ENCODE measurements at regions not wholly inside any gene's neighbourhood (a gene's known extent, or its start where the extent isn't known, plus 50 kb on each side); places are given as distances from the start of the nearest gene placed in this dataset.

GRCh38 chr1:234958066-234958705, 170.5 kb downstream of the TOMM20 start:
- ATAC-seq: no peak
- 90 to 94% methylated on average over 13 of the region's 13 CpGs for WGBS, 2 donors
- Histone ChIP-seq H3K4me3 (no peak overlapping the region), H3K27me3 (no peaks in the 10 kb centered on the region), H3K4me1 (peaks cover 13 to 96% (median 55%) of the 10 kb centered on the region in 9 donors), H3K27ac (peak overlapping the region in 2 of 10 donors; percentile 76 to 96), H3K9me3 (no peaks in the 10 kb centered on the region), H3K36me3 (no peaks in the 10 kb centered on the region)
- no peak for DNase-seq
- no peak for TF ChIP-seq CTCF (IDR thresholded peaks at IDR 0.05)
- intact Hi-C loops (cut with DNase I): no loop called here

DNA sequence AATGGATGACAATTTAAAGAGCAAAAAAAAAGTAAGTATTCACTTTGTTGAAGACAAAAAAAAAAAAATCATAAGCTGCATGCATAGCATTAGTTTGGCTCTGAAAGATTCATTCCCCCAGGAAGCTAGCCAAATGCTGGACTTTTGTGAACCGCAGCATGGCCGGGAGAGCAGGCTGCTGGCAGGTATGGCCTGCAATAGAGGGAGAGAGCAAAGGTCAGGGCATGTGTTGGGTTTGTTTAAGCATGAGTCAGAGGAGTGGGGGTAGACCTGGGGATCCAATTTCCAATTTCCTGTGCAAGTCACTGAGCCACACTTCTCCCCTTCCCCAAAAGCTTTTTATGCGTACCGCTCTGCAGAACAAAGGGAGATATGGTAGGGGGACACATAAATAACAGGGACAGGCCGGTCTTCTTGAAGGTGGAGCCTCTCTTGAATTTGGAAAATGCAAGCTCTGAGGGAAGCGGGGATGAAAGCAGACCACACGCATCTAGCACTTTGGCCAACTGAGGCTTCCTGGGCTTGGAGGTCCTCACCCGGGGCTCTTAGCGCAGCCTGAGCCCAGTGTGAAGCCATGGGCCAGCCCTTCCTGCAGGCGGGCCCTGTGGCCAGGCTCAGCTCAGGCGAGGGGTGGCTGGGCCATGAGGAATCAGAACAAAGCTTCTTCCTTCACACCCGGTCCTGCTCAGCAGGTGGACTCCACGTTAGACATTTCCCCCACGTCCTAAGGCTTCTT, 171.1 kb downstream of the TOMM20 start:
- 86% methylated on average over 14 of the region's 14 CpGs for WGBS, 2 donors
- Histone ChIP-seq H3K4me1 (peaks cover 13 to 89% (median 48%) of the 10 kb centered on the region in 9 donors), H3K9me3 (no peaks in the 10 kb centered on the region), H3K27ac (peak overlapping the region in 3 of 10 donors; percentile 23 to 96 (median 26)), H3K36me3 (no peaks in the 10 kb centered on the region), H3K4me3 (no peak overlapping the region), H3K27me3 (no peaks in the 10 kb centered on the region)
- intact Hi-C loops (cut with DNase I): no loop called here
- no peak for DNase-seq
- TF ChIP-seq CTCF (IDR thresholded peaks at IDR 0.05): no peak
- ATAC-seq: no peak

DNA sequence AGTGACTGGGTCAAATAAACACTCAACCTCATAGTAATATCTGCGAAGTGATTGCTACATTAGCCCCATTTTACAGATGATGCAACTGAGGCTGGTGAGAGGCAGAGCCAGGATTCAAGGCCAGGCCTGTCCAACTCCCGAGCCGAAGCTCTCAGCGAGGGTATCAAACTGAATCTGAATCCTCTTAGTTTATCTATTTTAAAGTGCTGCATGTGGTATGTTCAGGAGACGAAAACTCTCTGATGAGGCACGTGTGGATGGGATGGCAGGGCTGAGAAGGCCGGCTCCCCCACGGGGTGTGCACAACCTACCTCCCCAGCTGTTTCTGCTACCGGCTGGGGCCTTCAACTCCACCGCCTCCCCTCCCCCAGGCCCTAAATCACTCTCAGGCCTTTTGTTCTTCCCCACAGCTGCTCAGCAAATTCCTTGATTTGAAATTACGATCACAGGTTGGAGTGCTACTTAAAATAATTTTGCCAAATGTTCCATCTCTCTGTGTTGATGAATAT, 171.8 kb downstream of the TOMM20 start:
- Histone ChIP-seq H3K27ac (peak overlapping the region in 3 of 10 donors; percentile 23 to 96 (median 82)), H3K27me3 (no peaks in the 10 kb centered on the region), H3K9me3 (no peaks in the 10 kb centered on the region), H3K4me3 (no peak overlapping the region), H3K4me1 (peaks cover 12 to 83% (median 42%) of the 10 kb centered on the region in 9 donors), H3K36me3 (no peaks in the 10 kb centered on the region)
- WGBS, 2 donors: 72 to 77% methylated on average over 11 of the region's 11 CpGs
- intact Hi-C loops (cut with DNase I): no loop called here
- no peak for ATAC-seq
- no peak for DNase-seq
- no peak for TF ChIP-seq CTCF (IDR thresholded peaks at IDR 0.05)

- Histone ChIP-seq H3K4me3 (no peak overlapping the region), H3K4me1 (peaks cover 0 to 66% (median 27%) of the 10 kb centered on the region in 9 donors), H3K27me3 (no peaks in the 10 kb centered on the region), H3K9me3 (peaks cover 0 to 1% (median 0%) of the 10 kb centered on the region in 11 donors), H3K36me3 (no peaks in the 10 kb centered on the region), H3K27ac (peak overlapping the region in 9 of 10 donors; percentile 47 to 96 (median 70))
- ATAC-seq (peak; percentile 79 to 95 (median 92)), DNase-seq (peak; percentile 75 to 86)
- 51 to 66% methylated on average over 11 of the region's 11 CpGs for WGBS, 2 donors
- intact Hi-C loops (cut with DNase I): no loop called here
- TF ChIP-seq CTCF (IDR thresholded peaks at IDR 0.05): peak in 3 of 9 donors; percentile 12 to 18 (median 13)
Measured at GRCh38 chr1:234955107-234955731, 173.4 kb downstream of the TOMM20 start.

All from heart right ventricle (tissue), 16 donors.